ENCODE measurements at regions not wholly inside any gene's neighbourhood (a gene's known extent, or its start where the extent isn't known, plus 50 kb on each side); places are given as distances from the start of the nearest gene placed in this dataset.

DNA sequence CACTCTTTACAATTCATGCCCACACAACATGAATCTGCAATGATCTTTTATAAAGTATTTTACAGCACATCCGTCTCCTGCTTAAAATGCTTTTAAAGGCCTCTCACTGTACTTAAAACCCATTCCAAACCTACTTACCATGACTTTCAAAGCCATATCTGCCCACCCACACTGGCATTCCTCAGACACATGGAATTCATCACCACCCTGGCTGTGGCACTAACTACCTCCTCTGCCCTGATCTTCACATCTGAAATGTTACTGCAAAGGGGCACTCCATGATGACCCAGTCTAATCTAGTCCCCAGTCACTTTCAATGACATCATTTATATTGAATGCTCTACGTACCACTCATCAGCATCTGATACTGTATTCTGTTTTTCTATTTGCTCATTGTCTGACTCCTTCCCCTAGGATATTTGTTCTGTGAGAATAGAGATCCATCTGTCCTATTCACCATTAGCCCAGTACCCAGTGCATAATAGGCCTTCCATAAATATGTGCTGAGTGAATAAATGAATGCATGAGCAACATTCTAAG, 193.2 kb upstream of the KIF2A start:
- DNase-seq (ENCODE audit: low spot score) = no peak

DNA sequence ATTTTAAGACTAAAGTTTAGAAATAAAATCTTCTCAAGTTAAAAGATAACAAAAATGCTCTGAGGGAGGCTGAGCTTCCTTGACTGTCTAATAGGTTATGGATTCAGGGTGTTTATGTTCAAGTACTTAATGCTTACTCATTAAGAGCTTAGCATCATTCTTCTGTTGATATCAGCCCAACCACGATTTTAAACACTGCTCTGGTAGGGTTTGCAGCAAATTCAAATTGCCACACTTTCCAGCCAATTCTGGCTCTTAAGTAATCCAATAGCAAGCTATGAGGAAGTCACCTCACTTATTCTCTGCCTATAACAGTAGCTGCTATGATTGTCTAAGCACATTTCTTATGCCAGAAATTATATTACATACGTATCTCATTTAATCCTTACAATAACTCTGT, 191.0 kb upstream of the KIF2A start:
- no peak for DNase-seq (ENCODE audit: low spot score)

DNA sequence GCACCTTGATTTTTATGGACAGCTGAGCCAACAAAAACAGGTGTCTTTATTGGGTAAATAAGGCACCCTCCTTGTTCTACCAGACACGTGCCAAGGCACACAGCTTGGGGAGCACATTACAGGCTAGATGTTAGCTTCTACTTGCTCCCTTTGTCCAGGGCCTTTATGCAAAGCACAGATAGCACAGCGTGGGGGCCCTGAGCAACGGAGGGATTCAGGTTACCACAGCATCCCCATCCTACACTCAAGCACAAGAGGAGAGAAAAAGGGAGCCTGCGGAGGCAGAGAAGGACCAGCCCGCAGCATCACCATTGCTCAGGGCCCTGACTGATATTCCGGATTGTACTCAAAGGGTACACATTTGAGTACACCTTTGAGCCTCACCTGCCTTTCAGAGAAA, 181.7 kb upstream of the KIF2A start:
- no peak for DNase-seq (ENCODE audit: low spot score)

DNA sequence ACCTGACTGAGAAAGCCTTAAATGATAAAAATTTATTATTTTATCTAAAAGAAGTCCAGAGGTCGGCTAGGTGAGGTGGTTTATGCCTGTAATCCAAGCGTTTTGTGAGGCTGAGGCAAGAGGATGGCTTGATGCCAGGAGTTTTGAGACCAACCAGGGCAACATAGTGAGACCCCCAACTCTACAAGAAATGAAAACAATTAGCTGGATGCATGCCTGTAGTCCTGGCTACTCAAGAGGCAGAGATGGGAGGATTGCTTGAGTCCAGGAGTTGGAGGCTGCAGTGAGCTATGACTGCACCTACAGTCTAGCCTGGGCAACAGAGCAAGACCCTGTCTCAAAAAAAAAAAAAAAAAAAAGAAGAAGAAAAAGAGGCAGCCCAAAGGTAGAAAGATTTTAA, 179.9 kb upstream of the KIF2A start:
- DNase-seq (ENCODE audit: low spot score) = no peak

DNA sequence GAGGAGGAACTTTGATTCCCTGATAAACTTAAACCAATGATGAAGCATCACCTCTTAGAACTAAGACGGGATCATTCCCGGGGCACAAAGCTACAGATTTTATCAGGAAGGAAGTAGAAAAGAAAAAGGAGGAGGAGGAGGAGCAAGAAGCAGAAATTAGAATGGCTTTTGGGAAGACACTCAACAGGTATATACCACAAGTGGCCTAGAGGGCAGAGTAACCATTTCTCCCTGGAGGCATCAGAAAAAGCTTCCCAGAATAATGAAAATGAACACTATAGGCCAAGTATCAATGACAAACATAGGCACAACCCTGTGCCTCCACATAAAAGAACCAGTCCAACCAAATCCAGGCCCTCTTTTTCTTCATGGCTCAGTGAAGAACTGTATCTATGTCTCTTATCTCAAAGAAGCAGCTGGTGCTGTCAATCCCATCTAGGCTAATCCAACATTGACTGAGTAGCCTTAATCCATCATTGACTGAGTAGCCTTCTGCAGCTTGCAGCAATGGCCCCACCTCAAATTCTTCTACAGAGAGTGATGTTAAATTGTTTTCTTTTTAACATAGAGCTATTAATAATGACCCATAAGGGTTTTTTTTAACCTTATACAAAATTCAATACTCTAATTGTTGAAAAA, 178.8 kb upstream of the KIF2A start:
- DNase-seq (ENCODE audit: low spot score) = no peak

DNA sequence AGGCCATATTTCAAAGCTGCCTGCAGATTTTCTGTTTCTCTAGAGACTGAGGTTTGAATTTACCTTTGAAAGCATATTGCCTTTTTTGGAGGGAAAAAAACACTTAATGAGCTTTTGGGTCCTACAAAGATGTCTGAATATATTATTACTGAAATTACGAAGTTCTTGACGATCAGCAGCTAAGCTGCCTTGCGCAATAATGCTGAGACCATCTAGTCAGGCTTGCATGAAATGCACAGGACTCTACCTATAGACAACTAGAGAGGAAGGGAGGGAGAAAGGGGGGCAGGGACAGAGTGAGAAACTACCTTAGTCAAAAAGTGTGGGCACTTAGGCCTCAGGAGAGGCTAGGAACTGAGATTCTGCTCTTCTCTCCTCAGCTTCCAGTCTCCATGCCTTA, 175.9 kb upstream of the KIF2A start:
- no peak for DNase-seq (ENCODE audit: low spot score)

DNA sequence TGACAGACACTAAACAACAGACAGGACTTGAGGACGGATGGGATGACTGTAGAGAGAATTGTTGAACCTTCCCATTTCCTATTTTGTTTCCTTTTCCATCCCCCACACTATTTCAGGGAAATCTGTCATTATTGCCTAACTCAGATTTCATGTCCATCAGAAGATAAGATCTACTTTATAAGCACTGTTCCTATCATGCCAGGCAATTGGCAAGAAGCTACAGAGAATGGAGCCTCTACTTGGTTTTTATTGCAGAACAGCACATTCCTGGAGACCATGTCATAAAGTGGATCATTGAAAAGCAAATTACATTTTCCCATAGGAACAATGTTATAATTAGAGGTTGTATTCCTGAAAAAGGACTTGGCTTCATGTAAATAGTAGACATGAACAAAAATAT, 173.7 kb upstream of the KIF2A start:
- no peak for DNase-seq (ENCODE audit: low spot score)

DNA sequence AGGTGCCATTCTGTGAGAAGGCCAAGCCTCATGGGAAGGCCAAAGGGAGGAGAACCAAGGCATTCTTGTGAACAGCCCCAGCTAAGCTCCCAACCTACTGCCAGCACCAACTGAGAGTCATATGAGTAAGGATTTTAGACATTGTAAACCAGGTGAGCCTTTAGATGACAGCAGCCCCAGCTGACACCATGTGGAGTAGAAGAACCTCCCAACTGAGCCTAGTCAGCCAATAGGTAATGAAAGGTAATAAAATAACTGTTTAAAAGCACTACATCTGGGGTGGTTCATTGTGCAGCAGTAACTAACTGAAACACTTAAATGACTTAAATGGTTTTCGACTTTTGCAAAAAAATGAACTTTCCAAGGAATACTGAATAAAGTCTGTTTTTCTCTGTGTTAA, 172.6 kb upstream of the KIF2A start:
- no peak for DNase-seq (ENCODE audit: low spot score)

DNA sequence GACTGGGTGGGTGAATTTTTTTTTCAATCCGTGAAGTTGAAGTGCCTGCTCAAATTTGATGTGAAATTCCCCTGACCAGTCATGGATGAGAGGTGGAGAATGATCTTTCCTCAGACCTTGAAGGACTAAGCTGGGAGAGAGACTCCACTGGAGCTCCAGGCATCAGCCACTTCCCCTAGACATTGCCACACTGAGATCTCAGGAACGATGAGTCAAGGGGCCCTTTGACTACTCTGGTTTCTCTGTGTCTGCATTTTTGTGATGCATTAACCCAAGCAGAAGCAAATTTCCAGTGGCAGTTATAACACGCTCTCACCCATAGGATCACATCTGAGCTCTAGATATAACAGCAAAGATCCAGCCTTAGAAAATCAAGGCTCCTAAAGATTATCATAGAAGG, 171.2 kb upstream of the KIF2A start:
- DNase-seq (ENCODE audit: low spot score) = no peak

DNA sequence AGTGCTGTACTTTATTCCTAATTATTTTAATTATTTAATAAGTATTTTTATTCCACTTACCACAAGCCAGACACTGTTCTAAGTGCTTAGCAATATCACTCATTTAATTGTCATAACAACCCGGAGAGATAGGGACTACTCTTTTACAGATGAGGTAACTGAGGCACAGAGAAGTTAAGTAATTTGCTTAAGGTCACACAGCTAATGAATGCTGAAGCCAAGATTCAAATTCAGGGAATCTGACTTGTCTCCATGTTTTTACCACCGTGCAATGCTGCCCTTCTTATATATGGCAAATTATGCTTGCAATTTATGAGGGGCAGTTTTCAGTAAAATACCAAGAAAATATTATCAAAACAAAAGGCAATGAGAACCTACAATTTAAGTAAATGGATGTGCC, 168.4 kb upstream of the KIF2A start:
- no peak for DNase-seq (ENCODE audit: low spot score)

DNA sequence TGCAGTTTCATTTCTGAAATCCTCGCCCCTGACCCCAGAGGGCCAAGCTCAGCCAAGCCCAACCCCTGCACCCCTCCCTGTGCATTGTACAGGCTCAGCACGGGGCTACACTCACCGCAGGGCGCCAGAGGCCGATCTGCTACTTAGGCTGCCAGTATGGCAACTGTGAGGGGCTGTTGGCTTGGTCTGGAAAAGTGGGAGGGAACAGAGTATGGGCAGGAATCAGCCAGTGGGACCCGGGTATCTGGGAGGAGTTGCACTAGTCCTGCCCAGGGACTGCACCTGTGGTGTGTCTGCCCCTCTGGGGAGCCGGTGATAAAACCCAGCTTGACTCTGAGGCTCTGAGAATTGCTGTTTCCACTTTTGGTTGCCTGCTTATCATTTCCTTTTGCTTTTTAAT, 167.4 kb upstream of the KIF2A start:
- no peak for DNase-seq (ENCODE audit: low spot score)

DNA sequence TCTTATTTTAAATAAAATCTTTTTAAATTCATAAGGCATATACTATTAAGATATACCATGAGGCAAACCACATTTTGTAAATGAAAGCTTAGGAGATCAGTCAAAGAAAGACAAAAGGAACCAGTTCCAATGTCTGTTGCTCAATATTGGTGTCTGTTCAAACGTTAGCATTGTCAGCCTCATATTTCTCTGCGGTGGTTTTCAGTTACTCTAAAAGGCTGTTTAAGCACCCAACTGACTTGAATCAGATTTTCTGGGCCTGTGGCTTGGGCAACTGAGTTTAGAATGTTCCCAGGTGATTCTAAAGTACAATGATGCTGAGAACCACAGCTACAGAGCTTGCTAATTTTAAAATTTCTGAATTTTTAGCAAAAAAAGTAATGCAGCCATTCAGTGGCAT, 166.3 kb upstream of the KIF2A start:
- DNase-seq (ENCODE audit: low spot score) = no peak

DNA sequence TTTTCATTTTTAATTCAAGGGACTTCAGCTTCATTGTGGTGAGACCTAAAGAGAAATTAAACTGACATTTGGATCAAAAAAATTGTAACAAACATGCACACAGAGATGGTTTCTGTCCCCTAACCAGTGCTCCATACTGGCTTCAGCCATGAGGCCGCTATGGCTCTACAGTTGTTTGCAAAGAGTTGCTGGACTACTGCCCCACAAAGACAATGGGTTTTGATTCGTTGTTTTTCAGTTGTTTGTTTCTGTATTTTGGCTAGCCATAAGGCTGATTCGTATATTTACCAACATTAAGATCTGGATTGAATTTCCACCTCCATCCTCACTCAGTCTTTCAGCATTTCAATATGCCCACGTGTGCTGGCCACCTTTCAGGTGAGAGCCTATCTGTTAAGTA, 163.7 kb upstream of the KIF2A start:
- no peak for DNase-seq (ENCODE audit: low spot score)

DNA sequence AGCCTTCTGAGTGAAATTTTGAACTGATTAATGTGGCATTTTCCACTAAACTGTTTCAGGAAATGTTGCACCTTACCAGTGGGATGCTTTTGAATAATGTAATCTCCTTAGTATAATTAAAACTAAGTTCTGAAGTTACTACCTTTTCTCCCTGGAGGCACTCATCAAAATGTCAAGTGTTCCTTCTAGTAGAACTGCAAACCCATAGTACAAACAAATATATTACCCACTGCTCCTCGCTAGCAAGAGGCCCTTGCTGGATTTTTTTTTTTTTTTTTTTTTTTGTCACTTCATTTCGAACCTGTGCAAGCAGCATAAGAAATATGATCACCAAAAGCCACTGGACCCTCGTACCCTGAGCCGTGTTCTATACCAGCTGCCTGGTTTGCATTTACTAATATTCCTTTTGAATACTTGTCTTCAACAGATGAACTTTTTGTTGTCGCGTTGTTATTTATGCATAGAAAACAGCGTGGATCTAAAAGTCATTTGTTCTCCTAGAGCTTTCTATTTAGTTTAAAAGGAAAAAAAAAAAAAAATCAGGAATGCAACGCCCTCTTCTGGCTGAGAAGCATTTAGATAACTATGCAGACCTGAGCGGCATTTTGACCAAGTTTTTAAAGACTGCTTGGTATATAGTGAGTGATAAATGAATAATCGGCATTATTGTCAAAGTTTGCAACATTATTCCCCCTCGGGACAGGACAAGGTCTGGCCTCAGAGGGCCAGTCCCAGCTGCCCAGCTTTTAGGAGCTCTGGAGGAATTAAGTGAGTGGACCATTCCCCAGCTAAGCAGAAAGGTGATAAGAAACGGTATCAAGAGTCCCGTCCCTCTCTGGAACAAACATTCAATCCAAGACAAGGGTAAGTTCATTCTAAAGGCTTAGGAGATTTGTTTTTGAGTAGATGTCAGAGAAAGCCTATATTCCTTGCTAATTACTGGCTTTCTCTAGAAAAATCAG, 162.5 kb upstream of the KIF2A start:
- no peak for DNase-seq (ENCODE audit: low spot score)

DNA sequence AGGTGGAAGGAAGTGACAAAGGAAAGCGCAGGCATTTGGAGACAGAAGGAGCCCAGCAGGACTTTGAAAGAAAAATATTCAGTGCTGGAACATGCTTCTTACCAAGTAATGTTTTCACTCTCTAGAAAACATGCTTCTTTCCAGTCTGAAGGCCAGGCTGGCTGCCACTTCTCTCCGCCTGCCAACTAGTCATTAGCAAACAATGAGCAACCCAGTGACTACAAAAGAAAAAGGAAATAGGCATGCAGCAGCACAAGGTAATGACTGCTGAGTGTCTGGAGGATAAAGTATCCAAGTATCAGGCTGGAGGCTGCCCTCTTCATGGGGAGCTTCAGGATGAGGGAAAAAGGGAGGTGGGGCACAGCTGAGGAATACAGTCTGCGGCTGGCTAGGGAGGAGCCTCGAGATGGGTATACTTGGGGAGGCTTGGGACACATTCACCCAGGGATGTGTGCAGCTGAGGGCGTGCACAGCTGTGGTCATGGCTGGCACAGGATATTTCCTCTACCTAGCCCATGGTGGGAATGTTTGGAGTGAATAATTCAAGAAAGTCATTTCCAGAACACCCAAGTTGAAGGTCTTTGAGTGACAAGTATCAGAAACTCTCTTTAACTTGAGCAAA, 161.5 kb upstream of the KIF2A start:
- no peak for DNase-seq (ENCODE audit: low spot score)

DNA sequence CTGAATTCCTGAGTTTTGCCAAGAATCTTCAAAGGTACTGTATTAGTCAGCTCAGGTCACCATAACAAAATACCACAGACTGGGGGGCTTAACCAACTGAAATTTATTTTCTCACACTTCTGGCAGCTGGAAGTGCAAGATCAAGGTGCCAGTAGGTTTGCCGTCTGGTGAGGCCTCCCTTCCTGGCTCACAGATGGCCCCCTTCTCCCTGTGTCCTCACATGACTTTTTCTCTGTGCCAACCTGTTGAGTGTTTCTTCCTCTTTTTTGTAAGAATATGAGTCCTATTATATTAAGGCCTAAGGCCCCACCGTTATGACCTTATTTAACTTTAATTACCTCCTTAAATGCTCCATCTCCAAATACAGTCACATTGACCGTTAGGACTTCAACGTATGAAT, 156.1 kb upstream of the KIF2A start:
- no peak for DNase-seq (ENCODE audit: low spot score)

DNA sequence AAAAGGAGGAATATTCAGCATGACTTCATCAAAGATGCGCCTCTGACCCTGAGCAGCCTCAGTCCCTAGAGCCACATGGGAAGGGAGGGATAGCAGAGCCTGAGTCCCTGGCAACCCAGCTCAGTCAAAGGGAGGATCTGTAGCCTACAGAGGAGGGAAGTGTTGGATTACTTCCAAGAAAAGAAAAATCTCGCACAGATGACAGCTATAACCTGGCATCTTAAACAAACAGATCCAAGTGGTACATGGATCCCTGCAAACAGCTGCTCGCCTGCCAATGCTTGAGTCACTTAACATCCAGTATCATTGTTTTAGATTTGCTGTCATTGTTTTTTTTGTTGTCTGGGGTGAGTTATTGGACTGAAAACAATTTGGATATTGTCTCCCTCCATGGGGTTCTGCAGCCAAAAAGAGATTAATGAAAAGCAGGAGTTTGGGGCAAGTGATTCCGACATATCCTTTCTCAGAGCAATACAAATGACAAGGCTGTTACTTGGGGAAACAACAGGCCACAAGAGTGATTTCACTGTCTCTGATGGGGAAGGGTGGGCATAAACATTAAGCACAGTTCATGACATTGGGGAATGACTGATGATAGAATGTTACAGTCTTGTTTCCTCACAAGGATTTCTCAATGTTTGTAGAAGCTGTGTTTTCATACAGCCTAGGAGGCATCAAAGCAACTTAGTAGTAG, 153.5 kb upstream of the KIF2A start:
- no peak for DNase-seq (ENCODE audit: low spot score)

DNA sequence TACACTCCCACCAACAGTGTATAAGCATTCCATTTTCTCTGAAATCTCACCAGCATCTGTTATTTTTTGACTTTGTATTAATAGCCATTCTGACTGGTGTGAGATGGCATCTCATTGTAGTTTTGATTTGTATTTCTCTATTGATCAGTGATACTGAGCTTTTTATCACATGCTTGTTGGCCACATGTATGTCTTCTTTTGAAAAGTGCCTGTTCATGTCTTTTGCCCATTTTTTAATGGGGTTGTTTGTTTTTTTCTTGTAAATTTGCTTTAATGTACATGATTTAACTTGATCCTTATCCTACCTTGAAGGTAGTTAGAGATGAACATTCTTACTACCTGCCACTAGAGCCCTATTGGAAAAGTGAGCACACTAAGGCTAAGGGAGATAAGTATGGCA, 151.2 kb upstream of the KIF2A start:
- no peak for DNase-seq (ENCODE audit: low spot score)

DNA sequence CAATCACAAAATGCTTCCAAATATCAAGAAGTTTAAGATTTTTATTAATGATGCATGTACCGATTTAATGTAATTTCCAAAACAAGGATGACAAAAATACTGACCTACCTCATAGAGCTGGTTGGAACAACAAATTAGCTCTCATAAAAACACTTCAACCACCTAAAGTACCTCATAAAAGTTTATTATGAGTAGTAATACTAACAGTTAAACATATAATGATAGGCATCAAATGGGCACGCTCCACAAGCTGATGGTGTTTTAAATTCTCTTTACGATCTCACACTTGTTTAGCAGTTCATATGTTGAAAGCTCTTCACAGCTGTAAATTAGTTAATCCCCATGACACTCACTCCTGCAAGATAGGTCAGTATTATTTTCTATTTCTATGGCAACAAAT, 150.0 kb upstream of the KIF2A start:
- DNase-seq (ENCODE audit: low spot score) = no peak

DNA sequence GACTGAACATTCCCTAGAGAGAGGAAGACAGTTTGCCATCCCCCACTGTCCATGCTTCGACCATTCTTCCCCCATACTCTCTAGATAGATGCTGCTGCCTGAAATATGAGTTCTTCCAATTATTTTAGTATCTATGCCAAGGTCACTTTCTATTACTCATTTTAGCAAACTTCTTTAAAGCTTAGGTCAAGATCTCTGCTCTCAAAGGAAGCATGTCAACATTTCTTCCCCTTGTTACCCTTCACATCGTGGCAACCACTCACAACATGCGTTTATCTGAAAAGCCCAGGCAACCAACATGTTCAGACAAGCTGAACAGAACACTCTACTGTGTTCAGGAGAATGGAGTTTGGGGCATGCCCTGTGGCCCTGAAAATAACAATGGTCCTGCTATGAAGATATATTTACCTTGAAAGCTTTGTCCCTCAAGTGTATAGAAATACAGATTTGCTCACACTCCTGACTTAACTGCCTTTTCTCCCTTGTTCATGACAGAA, 138.4 kb upstream of the KIF2A start:
- DNase-seq (ENCODE audit: low spot score) = no peak

DNA sequence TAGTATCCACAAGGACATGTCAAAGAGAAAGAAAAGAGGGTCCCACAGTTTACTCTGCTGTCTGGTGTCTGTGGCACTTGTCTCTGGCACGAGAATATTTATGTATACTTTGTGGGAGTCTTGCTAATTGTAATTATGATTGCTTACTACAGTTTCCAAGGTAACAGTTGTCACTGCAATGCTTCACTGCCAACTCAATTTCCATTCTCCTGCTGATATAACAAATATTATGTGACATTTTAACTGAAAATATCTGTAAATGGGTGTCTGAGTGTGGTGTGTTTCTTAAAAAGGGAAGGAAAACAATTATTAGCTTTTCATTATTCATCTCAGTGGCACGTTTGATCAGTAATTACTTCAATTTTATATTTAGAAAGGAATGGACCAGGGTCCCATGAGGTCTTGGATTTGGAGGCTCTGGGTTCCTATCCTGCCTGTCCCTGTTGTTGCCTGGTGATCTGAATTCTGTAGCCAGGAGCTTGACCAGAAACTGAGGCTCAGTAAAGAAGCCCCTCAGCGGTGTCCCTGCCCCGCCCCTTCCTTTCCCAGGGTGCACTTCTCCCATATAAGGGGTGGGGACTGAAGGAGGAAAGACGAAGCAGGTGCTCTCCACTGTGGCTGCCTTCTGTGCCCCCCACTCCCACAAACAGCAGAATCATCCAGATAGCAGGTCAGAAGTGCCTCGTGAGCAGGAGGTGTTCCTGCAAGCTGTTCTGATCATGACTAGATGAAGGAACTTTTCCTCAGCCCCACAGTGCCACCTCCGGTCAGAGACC, 137.3 kb upstream of the KIF2A start:
- DNase-seq (ENCODE audit: low spot score) = no peak
